ENCODE measurements at regions not wholly inside any gene's neighbourhood (a gene's known extent, or its start where the extent isn't known, plus 50 kb on each side); places are given as distances from the start of the nearest gene placed in this dataset.
A peak's percentile ranks its signal among the peaks of the same experiment; 100 is the strongest.

DNA sequence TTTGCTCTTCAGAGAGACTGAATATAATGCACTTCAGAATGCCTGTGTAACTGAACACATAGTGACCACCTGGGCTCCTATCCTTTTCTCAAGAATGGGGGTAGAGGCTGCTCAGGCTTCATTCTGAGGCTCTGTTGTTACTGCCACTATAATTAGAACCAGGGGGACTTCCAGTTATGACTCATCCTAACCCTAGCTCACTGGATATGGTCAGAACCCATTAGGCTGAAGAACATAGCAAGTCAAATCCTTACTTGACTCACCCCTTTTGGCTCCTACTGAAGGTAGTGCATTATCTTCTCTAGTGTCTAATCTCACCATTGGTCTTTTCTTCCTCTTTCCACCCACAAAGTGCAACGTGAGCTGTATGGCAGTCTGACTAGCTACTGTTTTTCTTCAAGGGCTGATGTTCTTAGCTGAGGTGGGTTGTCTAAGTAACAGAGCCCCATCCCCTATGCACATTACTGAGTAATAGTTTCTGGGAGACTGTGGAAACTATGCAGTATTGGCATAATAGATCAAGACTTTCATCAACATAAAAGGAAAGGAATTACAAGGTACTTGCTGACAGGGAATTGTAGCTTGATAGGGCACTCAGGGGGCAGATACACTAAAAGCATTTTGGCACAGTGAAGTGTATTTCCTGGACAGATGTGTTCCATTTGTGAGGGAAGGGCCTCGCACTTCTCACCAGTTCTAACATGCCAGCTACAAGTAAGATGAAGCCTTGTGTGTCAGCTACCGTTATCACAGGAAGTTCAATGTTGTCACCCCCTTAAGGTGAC is 431.0 kb upstream of the MEF2C start:
- intact Hi-C loops (cut with DNase I; ENCODE audit: low total_unique reads), result no loop called here
- DNase-seq, result no peak
- no peak for TF ChIP-seq POLR2AphosphoS5 (IDR thresholded peaks at IDR 0.05)
- no peak for TF ChIP-seq POLR2A (IDR thresholded peaks at IDR 0.05)
- TF ChIP-seq CTCF (IDR thresholded peaks at IDR 0.05 in 8 of 11, conservative IDR thresholded peaks at IDR 0.05 in 3 of 11), result no peak
- no peak overlapping the region for H3K4me3 ChIP-seq
- H3K36me3 ChIP-seq, result no peaks in the 10 kb centered on the region
- peaks cover 0 to 27% (median 8%) of the 10 kb centered on the region in 6 donors for H3K4me1 ChIP-seq
- no peaks in the 10 kb centered on the region for H3K9me3 ChIP-seq
- WGBS, 5 donors, result 7 to 17% (median 15%) methylated on average over 3 of the region's 3 CpGs
- peak overlapping the region in 7 of 8 donors; percentile 12 to 74 (median 44) for H3K27ac ChIP-seq
- H3K27me3 ChIP-seq (replicated peaks in 1 of 7), result no peaks in the 10 kb centered on the region

DNA sequence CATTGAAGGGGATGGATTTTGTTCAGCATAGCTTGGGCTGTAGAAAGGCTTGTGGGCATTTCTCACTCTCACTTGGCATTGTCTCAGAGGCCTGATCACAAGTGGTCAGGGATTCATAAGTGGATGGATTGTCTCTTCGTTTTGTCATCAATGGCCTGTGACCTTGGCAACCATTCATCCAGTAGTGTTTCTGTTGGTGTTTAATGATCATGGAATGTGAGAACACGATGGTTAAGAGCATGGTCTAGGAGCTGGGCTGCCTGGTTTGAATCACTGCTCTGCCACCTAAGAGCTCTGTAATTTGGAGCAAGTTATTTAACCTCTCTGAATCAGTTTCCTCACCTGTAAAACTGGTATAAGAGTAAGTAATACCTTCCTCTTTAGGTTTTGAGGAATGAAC is 430.1 kb upstream of the MEF2C start:
- intact Hi-C loops (cut with DNase I; ENCODE audit: low total_unique reads), result no loop called here
- Histone ChIP-seq H3K27ac (peak overlapping the region in 3 of 8 donors; percentile 60 to 74 (median 64)), H3K4me1 (peaks cover 0 to 27% (median 8%) of the 10 kb centered on the region in 6 donors), H3K36me3 (no peaks in the 10 kb centered on the region), H3K9me3 (no peaks in the 10 kb centered on the region), H3K27me3 (replicated peaks in 1 of 7) (no peaks in the 10 kb centered on the region), H3K4me3 (no peak overlapping the region)
- DNase-seq, result no peak
- WGBS, 5 donors, result 28 to 67% (median 53%) methylated on average over 2 of the region's 2 CpGs
- TF ChIP-seq POLR2AphosphoS5 (IDR thresholded peaks at IDR 0.05) (no peak), CTCF (IDR thresholded peaks at IDR 0.05 in 8 of 11, conservative IDR thresholded peaks at IDR 0.05 in 3 of 11) (no peak), POLR2A (IDR thresholded peaks at IDR 0.05) (no peak)

- no peaks in the 10 kb centered on the region for H3K36me3 ChIP-seq
- no peaks in the 10 kb centered on the region for H3K27me3 ChIP-seq (replicated peaks in 1 of 7)
- H3K9me3 ChIP-seq, result peaks cover 0 to 7% (median 0%) of the 10 kb centered on the region in 8 donors
- no peak overlapping the region for H3K27ac ChIP-seq
- no peak overlapping the region for H3K4me3 ChIP-seq
- no peak for DNase-seq
- WGBS, 5 donors, result 65 to 98% (median 82%) methylated on average over 1 of the region's 1 CpG
- intact Hi-C loops (cut with DNase I; ENCODE audit: low total_unique reads), result no loop called here
- H3K4me1 ChIP-seq, result peaks cover 0 to 17% (median 4%) of the 10 kb centered on the region in 6 donors
- TF ChIP-seq POLR2AphosphoS5 (IDR thresholded peaks at IDR 0.05), result no peak
- TF ChIP-seq POLR2A (IDR thresholded peaks at IDR 0.05), result no peak
These were observed 426.3 kb upstream of the MEF2C start for GRCh38 chr5:89309268-89309667.

DNA sequence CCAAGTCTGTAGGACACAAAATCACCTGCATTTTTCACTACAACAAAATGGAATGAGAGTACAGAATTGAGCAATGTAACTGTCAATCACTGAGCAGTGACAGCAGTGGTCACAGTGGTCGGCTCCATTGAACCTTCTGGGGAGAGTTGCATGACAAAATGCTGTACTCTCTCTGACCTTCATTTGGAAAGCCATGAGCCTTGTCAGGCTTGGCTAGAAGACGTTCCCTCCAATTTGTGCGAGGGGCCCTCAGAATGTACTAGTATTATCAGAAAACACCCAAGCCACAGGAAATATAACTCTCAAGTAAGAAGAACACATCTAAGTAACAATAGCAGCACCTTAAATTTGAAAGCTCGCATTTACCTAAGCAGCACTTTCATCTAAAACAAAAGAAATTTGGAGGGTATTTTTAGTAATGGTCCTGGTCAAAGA is 425.6 kb upstream of the MEF2C start:
- Histone ChIP-seq H3K36me3 (no peaks in the 10 kb centered on the region), H3K4me3 (no peak overlapping the region), H3K27me3 (replicated peaks in 1 of 7) (no peaks in the 10 kb centered on the region), H3K4me1 (peaks cover 0 to 11% (median under 1%) of the 10 kb centered on the region in 6 donors), H3K9me3 (peaks cover 0 to 7% (median 0%) of the 10 kb centered on the region in 8 donors), H3K27ac (no peak overlapping the region)
- no peak for DNase-seq
- TF ChIP-seq POLR2AphosphoS5 (IDR thresholded peaks at IDR 0.05) (no peak), CTCF (IDR thresholded peaks at IDR 0.05 in 8 of 11, conservative IDR thresholded peaks at IDR 0.05 in 3 of 11) (no peak), POLR2A (IDR thresholded peaks at IDR 0.05) (no peak)
- intact Hi-C loops (cut with DNase I; ENCODE audit: low total_unique reads), result no loop called here
- WGBS, 5 donors, result 49 to 66% (median 64%) methylated on average over 4 of the region's 4 CpGs

Measured in spleen (tissue), 11 donors.